Common myeloid progenitor, CD34-positive (primary cell): ENCODE measurements at regions not wholly inside any gene's neighbourhood (a gene's known extent, or its start where the extent isn't known, plus 50 kb on each side); places are given as distances from the start of the nearest gene placed in this dataset.
A peak's percentile ranks its signal among the peaks of the same experiment; 100 is the strongest.

Experiments
- CTCF ChIA-PET: fragments of 350-600 bp; sonication (Branson Sonifier 250); formaldehyde crosslinking; loops from one replicate; lab custom pipeline; 2021; ENCODE audit warnings: antibody characterized with exemption; lab: Charles Lee
- POLR2A ChIA-PET: fragments of 350-600 bp; sonication (Branson Sonifier 250); formaldehyde crosslinking; loops from one replicate; lab custom pipeline; 2021; ENCODE audit warnings: antibody characterized with exemption; lab: Charles Lee
- DNase-seq, 3 donors: peaks; one replicate each; pipeline versions ENCODE4 v3.0.0 to v3.0.0-alpha.2; 2013
- H3K27ac ChIP-seq, 2 experiments: 1 replicate in 1 of 2; 2 replicates in 1 of 2; pipeline ENCODE4 v1.7.0; 2013; ENCODE audit warnings: inconsistent platforms in 2 of 2, low read length in 2 of 2, mild to moderate bottlenecking in 2 of 2, low read depth in 1 of 2, moderate library complexity in 1 of 2; ENCODE audit not compliant: severe bottlenecking in 2 of 2, insufficient read depth in 1 of 2, poor library complexity in 1 of 2
- H3K27me3 ChIP-seq, 5 experiments: replicated peaks in 2 of 5; 1 replicate in 3 of 5; 2 replicates in 2 of 5; pipeline versions ENCODE4 v1.6.1 to v1.7.0; 2013; ENCODE audit warnings: low read length in 4 of 5, mild to moderate bottlenecking in 2 of 5, moderate library complexity in 2 of 5, inconsistent platforms in 1 of 5; ENCODE audit not compliant: insufficient read depth in 5 of 5, control insufficient read depth in 4 of 5
- H3K36me3 ChIP-seq, 4 experiments: 1 replicate in 2 of 4; 2 replicates in 2 of 4; pipeline versions ENCODE4 v1.6.1 to v1.7.0; 2013; ENCODE audit warnings: low read length in 3 of 4, control low read depth in 1 of 4, mild to moderate bottlenecking in 1 of 4; ENCODE audit not compliant: control insufficient read depth in 4 of 4, insufficient read depth in 4 of 4
- H3K4me1 ChIP-seq, 4 experiments: 1 replicate in 3 of 4; 2 replicates in 1 of 4; pipeline versions ENCODE4 v1.6.1 to v1.7.1; 2013; ENCODE audit warnings: low read length in 3 of 4, mild to moderate bottlenecking in 3 of 4, control low read depth in 1 of 4, inconsistent platforms in 1 of 4, moderate library complexity in 1 of 4; ENCODE audit not compliant: control insufficient read depth in 4 of 4, insufficient read depth in 4 of 4; ENCODE audit errors: control extremely low read depth in 1 of 4
- H3K4me3 ChIP-seq, 7 experiments: 1 replicate in 4 of 7; 2 replicates in 3 of 7; pipeline versions ENCODE4 v1.5.1 to v1.7.0; 2013; ENCODE audit warnings: mild to moderate bottlenecking in 7 of 7, low read length in 6 of 7, moderate library complexity in 6 of 7, inconsistent platforms in 2 of 7, low read depth in 2 of 7, control low read depth in 1 of 7; ENCODE audit not compliant: insufficient read depth in 4 of 7, control insufficient read depth in 1 of 7; ENCODE audit errors: extremely low read depth in 1 of 7
- H3K9me3 ChIP-seq, 5 experiments: 1 replicate in 4 of 5; 2 replicates in 1 of 5; pipeline versions ENCODE4 v1.6.1 to v1.7.1; 2013; ENCODE audit warnings: low read length in 4 of 5, mild to moderate bottlenecking in 2 of 5, inconsistent platforms in 1 of 5, low read depth in 1 of 5, moderate library complexity in 1 of 5; ENCODE audit not compliant: control insufficient read depth in 4 of 5, insufficient read depth in 2 of 5; ENCODE audit errors: control extremely low read depth in 1 of 5
- WGBS: methylation state at CpG from one replicate; pipeline ENCODE4 v1.1.5; 2013; ENCODE audit not compliant: insufficient coverage; 5-methylcytosine and 5-hydroxymethylcytosine counted together

- Histone ChIP-seq H3K27ac (no peak overlapping the region), H3K9me3 (peaks cover 0 to 2% (median 0%) of the 10 kb centered on the region in 5 experiments), H3K27me3 (peaks cover 0 to 14% (median 2%) of the 10 kb centered on the region in 5 experiments), H3K4me1 (peaks cover 0 to 10% (median 2%) of the 10 kb centered on the region in 4 experiments), H3K36me3 (no peaks in the 10 kb centered on the region), H3K4me3 (no peak overlapping the region)
- POLR2A ChIA-PET: no interaction called here
- DNase-seq: no peak
- 83% methylated on average over 1 of the region's 4 CpGs for WGBS
- CTCF ChIA-PET: interaction anchor here (1.2 to 1.3 kb wide), 2 partner anchors 9 to 14 kb away, joined by 3 read pairs; no protein-coding TSS in a partner anchor
These were observed 123.2 kb downstream of the BDH1 start for GRCh38 chr3:197432384-197433127.

GRCh38 chr3:197431346-197431910 lies 124.3 kb downstream of the BDH1 start:
- no peak overlapping the region for H3K27ac ChIP-seq
- CTCF ChIA-PET: interaction anchor here (1.3 kb wide), 1 partner anchor 8 kb away, joined by 3 read pairs; no protein-coding TSS in a partner anchor
- peaks cover 0 to 14% (median 2%) of the 10 kb centered on the region in 5 experiments for H3K27me3 ChIP-seq

GRCh38 chr3:197430934-197431333 lies 124.8 kb downstream of the BDH1 start:
- DNase-seq: no peak
- Histone ChIP-seq H3K4me1 (peaks cover 0 to 10% (median 2%) of the 10 kb centered on the region in 4 experiments), H3K9me3 (peaks cover 0 to 2% (median 0%) of the 10 kb centered on the region in 5 experiments), H3K4me3 (no peak overlapping the region), H3K36me3 (no peaks in the 10 kb centered on the region), H3K27me3 (peaks cover 0 to 14% (median 2%) of the 10 kb centered on the region in 5 experiments), H3K27ac (no peak overlapping the region)
- WGBS: no CpG with 5 or more reads among the region's 1 CpG
- ChIA-PET POLR2A (no interaction called here), CTCF (no interaction called here)

More at GRCh38 chr3:197431346-197431910, 124.3 kb downstream of the BDH1 start:
- POLR2A ChIA-PET: no interaction called here
- Histone ChIP-seq H3K9me3 (peaks cover 0 to 2% (median 0%) of the 10 kb centered on the region in 5 experiments), H3K4me1 (peaks cover 0 to 10% (median 2%) of the 10 kb centered on the region in 4 experiments), H3K4me3 (no peak overlapping the region), H3K36me3 (no peaks in the 10 kb centered on the region)
- no peak for DNase-seq
- WGBS: 100% methylated on average over 2 of the region's 6 CpGs

GRCh38 chr3:197430502-197430901 lies 125.3 kb downstream of the BDH1 start:
- ChIA-PET POLR2A (no interaction called here), CTCF (no interaction called here)
- WGBS: 76% methylated on average over 5 of the region's 7 CpGs
- Histone ChIP-seq H3K4me3 (no peak overlapping the region), H3K9me3 (peaks cover 0 to 2% (median 0%) of the 10 kb centered on the region in 5 experiments), H3K27me3 (peaks cover 0 to 14% (median 2%) of the 10 kb centered on the region in 5 experiments), H3K36me3 (no peaks in the 10 kb centered on the region), H3K4me1 (peaks cover 0 to 10% (median 2%) of the 10 kb centered on the region in 4 experiments), H3K27ac (no peak overlapping the region)
- DNase-seq: no peak

- WGBS: 71% methylated on average over 7 of the region's 7 CpGs
- Histone ChIP-seq H3K27ac (no peak overlapping the region), H3K27me3 (peaks cover 0 to 12% (median 6%) of the 10 kb centered on the region in 5 experiments), H3K4me1 (peaks cover 0 to 10% (median 2%) of the 10 kb centered on the region in 4 experiments), H3K36me3 (no peaks in the 10 kb centered on the region), H3K4me3 (peak overlapping the region in 1 of 7 experiments; percentile 52), H3K9me3 (peaks cover 0 to 2% (median 0%) of the 10 kb centered on the region in 5 experiments)
- CTCF ChIA-PET: no interaction called here
- POLR2A ChIA-PET: no interaction called here
- no peak for DNase-seq
These were observed 126.8 kb downstream of the BDH1 start for GRCh38 chr3:197428952-197429351.

GRCh38 chr3:197428117-197428801 lies 127.5 kb downstream of the BDH1 start:
- peak overlapping the region in 3 of 7 experiments; percentile 7 to 52 (median 50) for H3K4me3 ChIP-seq
- peak; percentile 31 to 69 (median 60) for DNase-seq
- no peaks in the 10 kb centered on the region for H3K36me3 ChIP-seq
- peaks cover 0 to 10% (median 2%) of the 10 kb centered on the region in 4 experiments for H3K4me1 ChIP-seq
- 20% methylated on average over 7 of the region's 10 CpGs for WGBS
- H3K9me3 ChIP-seq: peaks cover 0 to 2% (median 0%) of the 10 kb centered on the region in 5 experiments
- no peak overlapping the region for H3K27ac ChIP-seq
- H3K27me3 ChIP-seq: peaks cover 0 to 16% (median 7%) of the 10 kb centered on the region in 5 experiments
- ChIA-PET POLR2A (no interaction called here), CTCF (no interaction called here)
